ENCODE measurements at regions not wholly inside any gene's neighbourhood (a gene's known extent, or its start where the extent isn't known, plus 50 kb on each side); places are given as distances from the start of the nearest gene placed in this dataset.
"Not testable (repeated sequence)": the region's sequence is repeated elsewhere in the genome, so short reads cannot be mapped to it uniquely, and the experiment has no call there.

DNA sequence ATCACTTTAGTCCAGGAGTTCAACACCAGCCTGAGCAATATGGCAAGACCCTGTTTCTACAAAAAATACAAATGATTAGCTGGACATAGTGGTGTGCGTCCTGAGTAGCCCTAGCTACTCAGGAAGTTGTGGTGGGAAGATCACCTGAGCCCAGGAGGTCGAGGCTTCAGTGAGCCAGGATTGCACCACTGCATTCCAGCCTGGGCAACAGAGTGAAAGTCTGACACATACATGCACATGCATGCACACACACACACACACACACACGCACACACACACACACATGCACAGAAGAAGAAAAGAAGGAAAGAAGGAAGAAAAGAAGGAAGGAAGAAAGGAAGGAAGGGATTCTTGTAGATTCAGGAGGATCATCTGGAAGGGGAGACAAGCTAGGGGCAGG is 104.4 kb upstream of the USP25 start:
- H3K4me1 Mint-ChIP-seq (ENCODE audit: low read depth) = no peaks in the 10 kb centered on the region
- no peak for DNase-seq
- no peak overlapping the region for H3K4me3 Mint-ChIP-seq
- POLR2A ChIA-PET = no interaction called here
- H3K36me3 Mint-ChIP-seq = no peaks in the 10 kb centered on the region
- CTCF ChIA-PET = no interaction called here
- intact Hi-C loops (cut with micrococcal nuclease) = no loop called here
- H3K9me3 Mint-ChIP-seq = no peaks in the 10 kb centered on the region
- no peaks in the 10 kb centered on the region for H3K27me3 Mint-ChIP-seq
- H3K27ac Mint-ChIP-seq = no peak overlapping the region

DNA sequence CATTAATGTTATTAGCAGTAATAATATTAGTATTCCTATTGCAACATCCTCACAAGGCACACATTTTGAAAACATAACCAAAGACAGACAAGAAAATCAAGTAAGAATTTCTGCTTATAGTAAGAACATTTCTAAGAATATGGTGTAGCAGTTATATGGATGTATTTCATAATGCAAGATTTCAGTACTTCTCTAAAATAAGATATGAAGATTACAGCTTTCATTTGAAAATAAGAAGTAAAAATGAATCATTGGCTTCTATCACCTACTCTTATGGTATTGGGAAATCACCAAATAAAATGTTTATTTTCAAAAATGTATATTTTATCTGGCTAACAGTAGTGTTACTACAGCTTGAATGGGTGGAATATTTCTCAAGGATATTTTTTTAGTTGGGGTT is 103.8 kb upstream of the USP25 start:
- CTCF ChIA-PET = interaction anchor here (0.7 kb wide), 1 partner anchor 132 kb away, joined by 3 read pairs; no protein-coding TSS in a partner anchor
- H3K4me1 Mint-ChIP-seq (ENCODE audit: low read depth) = no peaks in the 10 kb centered on the region

DNA sequence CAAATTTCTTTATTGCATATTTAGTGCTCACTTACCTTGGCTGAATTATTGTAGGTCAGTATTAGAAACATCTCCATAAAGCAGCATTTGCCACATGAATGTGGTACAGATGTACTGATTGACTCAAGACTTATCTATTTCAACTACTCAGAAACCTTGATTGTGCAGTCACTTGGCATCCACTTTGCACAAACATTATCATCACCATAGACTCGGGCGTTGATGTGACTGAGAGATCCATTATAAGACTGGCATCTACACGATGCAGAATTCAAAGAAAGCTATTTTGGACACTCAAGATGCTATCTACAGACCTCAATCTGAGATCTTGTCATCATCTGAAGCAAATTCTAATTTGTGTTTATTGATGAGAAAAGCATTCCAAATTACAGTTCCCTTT is 102.8 kb upstream of the USP25 start:
- POLR2A ChIA-PET = no interaction called here
- H3K36me3 Mint-ChIP-seq = no peaks in the 10 kb centered on the region
- CTCF ChIA-PET = interaction anchor here (0.6 kb wide), 1 partner anchor 35 kb away, joined by 3 read pairs; no protein-coding TSS in a partner anchor
- no peaks in the 10 kb centered on the region for H3K4me1 Mint-ChIP-seq (ENCODE audit: low read depth)
- H3K27me3 Mint-ChIP-seq = no peaks in the 10 kb centered on the region
- intact Hi-C loops (cut with micrococcal nuclease) = no loop called here
- H3K4me3 Mint-ChIP-seq = no peak overlapping the region
- no peak for DNase-seq
- H3K27ac Mint-ChIP-seq = no peak overlapping the region
- H3K9me3 Mint-ChIP-seq = no peaks in the 10 kb centered on the region

More for the DNA sequence above, 103.8 kb upstream of the USP25 start:
- Mint-ChIP-seq H3K27ac (no peak overlapping the region), H3K9me3 (no peaks in the 10 kb centered on the region), H3K4me3 (no peak overlapping the region), H3K27me3 (no peaks in the 10 kb centered on the region), H3K36me3 (no peaks in the 10 kb centered on the region)
- DNase-seq = no peak
- intact Hi-C loops (cut with micrococcal nuclease) = no loop called here
- POLR2A ChIA-PET = no interaction called here

DNA sequence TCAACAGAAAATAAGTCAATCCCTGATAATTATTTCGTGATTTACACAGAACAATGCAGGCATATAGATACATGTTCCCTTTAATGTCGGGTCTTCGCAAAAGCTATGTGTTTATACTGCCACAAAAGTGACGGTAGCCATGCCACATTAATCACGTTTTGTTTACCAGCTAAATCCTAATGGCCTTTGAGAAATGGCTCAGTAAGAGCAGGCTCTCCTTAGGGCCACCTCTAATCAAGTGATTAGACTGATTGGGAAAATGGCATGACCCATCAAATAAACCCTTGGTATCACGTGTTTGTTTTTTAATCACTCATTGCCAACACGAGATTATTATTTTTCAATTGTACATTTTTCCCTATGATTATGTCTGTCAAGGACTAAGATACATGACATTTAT is 102.0 kb upstream of the USP25 start:
- Mint-ChIP-seq H3K4me1 (ENCODE audit: low read depth) (no peaks in the 10 kb centered on the region), H3K27ac (no peak overlapping the region), H3K27me3 (no peaks in the 10 kb centered on the region), H3K4me3 (no peak overlapping the region), H3K36me3 (no peaks in the 10 kb centered on the region), H3K9me3 (no peaks in the 10 kb centered on the region)
- intact Hi-C loops (cut with micrococcal nuclease) = no loop called here
- ChIA-PET CTCF (no interaction called here), POLR2A (no interaction called here)
- DNase-seq = no peak

DNA sequence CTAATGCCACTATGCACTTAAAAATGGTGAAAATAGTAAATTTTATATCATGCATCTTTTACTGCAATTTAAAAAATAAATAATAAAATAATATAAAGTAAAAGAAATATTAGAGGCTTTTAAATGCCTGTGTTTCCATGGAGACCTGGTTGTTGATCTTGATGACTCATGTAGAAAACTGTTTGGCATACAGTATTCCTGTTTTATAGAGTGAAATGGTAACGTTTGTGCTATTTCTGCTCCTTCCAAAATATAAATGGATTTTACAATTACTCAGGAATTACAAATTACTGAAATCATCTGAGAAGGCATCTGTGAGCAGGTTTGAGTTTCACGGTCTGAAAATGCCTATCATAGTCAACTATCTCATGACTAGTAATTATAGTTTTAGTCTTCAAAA is 98.4 kb upstream of the USP25 start:
- CTCF ChIA-PET = no interaction called here
- H3K27ac Mint-ChIP-seq = no peak overlapping the region
- DNase-seq = no peak
- no peaks in the 10 kb centered on the region for H3K9me3 Mint-ChIP-seq
- intact Hi-C loops (cut with micrococcal nuclease) = no loop called here
- no peak overlapping the region for H3K4me3 Mint-ChIP-seq
- POLR2A ChIA-PET = no interaction called here
- H3K36me3 Mint-ChIP-seq = no peaks in the 10 kb centered on the region
- H3K4me1 Mint-ChIP-seq (ENCODE audit: low read depth) = no peaks in the 10 kb centered on the region
- H3K27me3 Mint-ChIP-seq = no peaks in the 10 kb centered on the region

DNA sequence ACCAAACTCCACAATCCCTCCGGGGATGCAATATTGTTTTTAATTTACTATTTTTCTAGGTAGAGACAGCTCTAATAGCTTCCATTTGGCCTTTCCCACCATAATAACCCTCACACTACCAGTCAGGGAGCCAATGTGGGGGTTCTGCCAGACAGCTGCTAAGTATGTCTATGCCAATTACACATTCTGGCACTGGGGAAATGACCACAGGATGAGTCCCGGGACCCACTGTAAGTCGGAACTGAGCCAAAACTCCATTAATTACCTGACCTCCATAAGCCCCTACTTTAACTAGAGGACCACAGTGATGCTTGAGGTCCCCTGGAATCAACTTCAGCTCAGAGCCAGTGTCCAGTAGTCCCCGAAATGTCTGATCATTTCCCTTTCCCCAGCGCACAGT is 95.2 kb upstream of the USP25 start:
- H3K27me3 Mint-ChIP-seq; H3K4me3 Mint-ChIP-seq; H3K4me1 Mint-ChIP-seq (ENCODE audit: low read depth); intact Hi-C loops (cut with micrococcal nuclease); H3K27ac Mint-ChIP-seq; H3K9me3 Mint-ChIP-seq; H3K36me3 Mint-ChIP-seq; CTCF ChIA-PET; DNase-seq; POLR2A ChIA-PET: not testable (repeated sequence)

DNA sequence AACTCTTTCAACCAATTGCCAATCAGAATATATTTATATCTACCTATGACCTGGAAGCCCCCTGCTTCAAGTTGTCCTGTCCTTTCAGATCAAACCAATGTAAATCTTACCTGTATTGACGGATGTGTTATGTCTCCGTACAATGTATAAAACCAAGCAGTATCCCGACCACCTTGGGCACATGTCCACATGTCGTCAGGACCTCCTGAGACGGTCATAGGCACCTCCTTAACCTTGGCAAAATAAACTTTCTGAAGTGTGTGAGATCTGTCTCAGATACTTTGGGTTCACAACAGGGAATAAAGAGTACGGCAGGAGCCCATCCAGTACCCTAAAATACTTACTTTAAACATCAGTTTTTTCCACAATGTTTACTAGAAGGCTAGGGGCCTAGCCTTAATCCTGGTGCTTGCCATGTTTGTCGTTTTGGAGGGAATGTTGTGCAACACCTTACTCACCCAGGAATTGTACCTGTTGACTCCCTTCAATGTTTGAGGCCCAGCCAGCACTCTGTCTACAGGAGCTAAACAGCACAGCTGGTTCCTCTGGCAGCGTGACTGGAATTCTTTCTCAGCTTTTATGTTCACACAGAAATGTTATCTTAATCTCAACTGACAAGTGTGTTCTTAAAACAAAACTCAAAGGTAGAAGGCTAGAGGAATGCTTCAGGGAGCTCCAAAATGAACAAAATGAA is 90.8 kb upstream of the USP25 start:
- intact Hi-C loops (cut with micrococcal nuclease) = no loop called here
- Mint-ChIP-seq H3K36me3 (no peaks in the 10 kb centered on the region), H3K9me3 (no peaks in the 10 kb centered on the region), H3K4me3 (no peak overlapping the region), H3K27me3 (no peaks in the 10 kb centered on the region), H3K4me1 (ENCODE audit: low read depth) (peaks cover 2% of the 10 kb centered on the region), H3K27ac (no peak overlapping the region)
- CTCF ChIA-PET = no interaction called here
- no peak for DNase-seq
- POLR2A ChIA-PET = no interaction called here

DNA sequence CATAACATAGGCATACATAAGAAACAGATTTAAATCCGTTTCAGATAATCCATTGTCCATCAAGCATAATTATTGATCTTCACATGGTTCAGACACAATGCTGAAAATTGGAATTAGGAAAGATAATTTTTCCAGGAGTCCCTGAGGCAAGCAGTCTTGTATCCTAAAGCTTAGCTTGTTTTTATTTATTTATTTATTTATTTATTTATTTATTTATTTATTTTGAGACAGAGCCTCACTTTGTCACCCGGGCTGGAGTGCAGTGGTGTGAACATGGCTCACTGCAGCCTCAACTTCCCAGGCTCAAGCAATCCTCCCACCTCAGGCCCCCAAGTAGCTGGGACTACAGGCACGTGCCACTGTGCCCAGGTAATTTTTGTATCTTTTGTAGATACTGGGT is 89.7 kb upstream of the USP25 start:
- H3K4me3 Mint-ChIP-seq; H3K4me1 Mint-ChIP-seq (ENCODE audit: low read depth); intact Hi-C loops (cut with micrococcal nuclease); H3K9me3 Mint-ChIP-seq; POLR2A ChIA-PET; H3K36me3 Mint-ChIP-seq; H3K27me3 Mint-ChIP-seq; DNase-seq; CTCF ChIA-PET; H3K27ac Mint-ChIP-seq: not testable (repeated sequence)

DNA sequence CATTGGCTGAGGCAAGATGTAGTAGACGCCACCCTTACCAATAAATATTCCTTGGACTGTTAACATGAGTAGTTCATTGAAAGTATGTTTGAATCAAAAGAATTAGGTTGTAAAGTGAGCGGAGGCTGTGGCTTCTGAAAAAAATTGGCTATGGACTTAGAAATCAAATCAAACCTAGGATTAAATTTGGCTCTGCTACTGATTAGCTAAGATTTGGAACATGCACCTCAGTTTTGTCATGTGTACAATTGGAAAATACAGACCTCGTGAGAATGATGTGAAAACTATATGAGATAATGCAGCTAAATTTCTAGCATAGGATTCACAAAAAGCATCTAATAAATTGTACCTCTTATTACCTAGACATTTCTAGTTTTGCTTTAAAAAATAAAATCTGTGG is 85.3 kb upstream of the USP25 start:
- ChIA-PET POLR2A (no interaction called here), CTCF (no interaction called here)
- intact Hi-C loops (cut with micrococcal nuclease) = no loop called here
- Mint-ChIP-seq H3K4me3 (no peak overlapping the region), H3K9me3 (no peaks in the 10 kb centered on the region), H3K4me1 (ENCODE audit: low read depth) (peaks cover 2% of the 10 kb centered on the region), H3K36me3 (no peaks in the 10 kb centered on the region), H3K27ac (no peak overlapping the region), H3K27me3 (no peaks in the 10 kb centered on the region)
- DNase-seq = no peak

DNA sequence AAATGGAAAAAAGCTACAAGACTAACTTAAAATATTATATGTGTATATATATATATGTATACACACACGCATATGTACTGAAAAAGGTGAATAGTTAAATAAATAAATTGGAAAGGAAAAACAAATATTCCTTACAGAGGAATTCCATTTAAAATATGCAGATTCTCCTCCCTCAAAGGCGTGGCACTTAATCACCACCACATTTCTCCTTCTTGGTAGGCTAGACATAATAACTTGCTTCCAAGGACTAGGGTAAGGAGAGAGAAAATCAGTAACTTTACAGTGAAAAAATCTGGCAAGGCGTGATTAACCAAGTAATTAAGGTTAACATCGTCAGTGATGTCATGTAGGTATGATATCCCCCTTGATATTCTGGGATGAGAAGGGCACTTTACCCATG is 84.0 kb upstream of the USP25 start:
- Mint-ChIP-seq H3K27me3 (no peaks in the 10 kb centered on the region), H3K4me3 (no peak overlapping the region), H3K9me3 (no peaks in the 10 kb centered on the region), H3K27ac (no peak overlapping the region), H3K4me1 (ENCODE audit: low read depth) (no peaks in the 10 kb centered on the region), H3K36me3 (no peaks in the 10 kb centered on the region)
- intact Hi-C loops (cut with micrococcal nuclease) = no loop called here
- CTCF ChIA-PET = no interaction called here
- POLR2A ChIA-PET = no interaction called here
- DNase-seq = no peak

DNA sequence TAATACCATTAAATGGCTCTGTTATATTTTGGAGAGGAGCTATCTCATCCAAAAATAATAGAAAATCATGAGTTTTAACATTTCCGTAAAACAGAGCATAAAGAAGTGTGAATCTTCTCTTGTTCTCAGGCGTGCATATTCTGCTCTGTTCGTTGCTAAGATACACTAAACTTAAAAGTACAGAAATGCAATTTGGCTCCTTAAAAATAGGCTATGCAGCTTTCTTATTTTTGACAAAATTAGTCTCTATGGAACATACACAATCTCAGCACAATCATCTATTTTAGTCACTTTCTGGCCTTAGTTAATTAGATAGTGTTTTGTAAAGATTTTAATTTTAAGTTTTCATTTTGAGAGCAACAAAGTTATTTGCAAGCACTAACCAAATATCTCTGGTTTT is 79.0 kb upstream of the USP25 start:
- Mint-ChIP-seq H3K36me3 (no peaks in the 10 kb centered on the region), H3K4me3 (no peak overlapping the region), H3K27ac (no peak overlapping the region), H3K4me1 (ENCODE audit: low read depth) (no peaks in the 10 kb centered on the region), H3K9me3 (no peaks in the 10 kb centered on the region), H3K27me3 (peaks cover 2% of the 10 kb centered on the region)
- ChIA-PET POLR2A (no interaction called here), CTCF (no interaction called here)
- intact Hi-C loops (cut with micrococcal nuclease) = no loop called here
- DNase-seq = no peak

DNA sequence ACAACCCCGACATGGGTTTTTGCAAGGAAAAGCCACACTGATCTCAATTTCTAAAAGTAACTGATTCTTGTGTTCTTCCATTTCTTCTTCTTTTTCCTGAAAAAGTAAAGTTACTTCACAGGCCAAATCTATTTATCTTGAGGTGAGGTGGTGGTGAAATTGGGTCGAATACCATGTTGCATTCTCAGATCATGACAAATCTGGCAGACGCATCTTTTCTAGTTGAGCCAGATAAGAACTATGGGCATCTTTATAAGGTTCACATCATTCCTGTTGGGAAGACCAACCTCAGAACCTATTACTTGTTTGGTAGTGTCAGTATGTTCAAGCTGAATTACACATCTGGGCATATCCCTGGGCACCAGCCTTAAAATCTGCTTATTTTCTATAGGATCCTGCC is 78.6 kb upstream of the USP25 start:
- Mint-ChIP-seq H3K9me3 (no peaks in the 10 kb centered on the region), H3K36me3 (no peaks in the 10 kb centered on the region), H3K4me1 (ENCODE audit: low read depth) (no peaks in the 10 kb centered on the region), H3K4me3 (no peak overlapping the region), H3K27ac (no peak overlapping the region), H3K27me3 (peaks cover 2% of the 10 kb centered on the region)
- CTCF ChIA-PET = no interaction called here
- intact Hi-C loops (cut with micrococcal nuclease) = no loop called here
- POLR2A ChIA-PET = no interaction called here
- no peak for DNase-seq

DNA sequence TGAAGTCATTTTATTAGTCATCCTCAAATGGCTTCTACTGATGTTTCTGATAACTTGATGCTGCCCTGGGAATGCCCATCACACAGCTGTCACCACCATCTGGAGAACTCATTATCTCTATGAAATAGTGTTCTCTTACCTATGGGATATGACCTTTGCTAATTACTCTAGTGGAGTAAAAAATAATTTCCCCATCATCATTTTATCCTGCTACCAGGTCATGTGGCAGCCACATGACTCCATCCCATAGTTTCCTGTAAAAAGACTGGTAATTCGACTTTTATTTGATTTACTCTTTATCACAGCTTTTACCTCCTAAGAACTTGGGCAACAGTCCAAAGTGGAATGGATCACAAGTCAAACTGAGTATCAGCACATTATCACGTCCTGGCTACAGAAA is 76.1 kb upstream of the USP25 start:
- intact Hi-C loops (cut with micrococcal nuclease) = no loop called here
- CTCF ChIA-PET = no interaction called here
- Mint-ChIP-seq H3K36me3 (no peaks in the 10 kb centered on the region), H3K27ac (no peak overlapping the region), H3K27me3 (peaks cover 2% of the 10 kb centered on the region), H3K4me1 (ENCODE audit: low read depth) (no peaks in the 10 kb centered on the region), H3K9me3 (no peaks in the 10 kb centered on the region), H3K4me3 (no peak overlapping the region)
- no peak for DNase-seq
- POLR2A ChIA-PET = no interaction called here

DNA sequence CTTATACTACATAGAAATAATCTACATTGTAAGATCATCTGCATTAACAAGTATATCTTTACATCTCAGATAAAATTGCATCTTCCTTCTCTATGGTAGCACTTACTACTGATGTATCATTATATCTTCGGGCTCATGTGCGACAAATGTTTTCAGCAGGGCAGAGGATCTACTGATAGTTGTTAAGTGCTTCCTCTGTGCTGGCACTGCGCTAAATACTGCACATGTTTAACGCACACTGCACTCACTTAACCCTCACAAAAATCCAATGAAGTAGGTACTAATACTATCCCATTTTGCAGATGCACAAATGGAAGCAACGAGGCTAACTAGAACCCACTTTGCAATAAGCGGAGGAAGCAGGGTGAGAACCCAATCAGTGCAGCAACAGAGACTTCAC is 75.6 kb upstream of the USP25 start:
- Mint-ChIP-seq H3K4me3 (no peak overlapping the region), H3K9me3 (no peaks in the 10 kb centered on the region), H3K4me1 (ENCODE audit: low read depth) (no peaks in the 10 kb centered on the region), H3K36me3 (no peaks in the 10 kb centered on the region), H3K27ac (no peak overlapping the region), H3K27me3 (peaks cover 2% of the 10 kb centered on the region)
- no peak for DNase-seq
- POLR2A ChIA-PET = no interaction called here
- intact Hi-C loops (cut with micrococcal nuclease) = no loop called here
- CTCF ChIA-PET = no interaction called here

Measured in activated CD4-positive, alpha-beta memory T cell treated with anti-CD3 and anti-CD28 coated beads for 36 hours (primary cell).